SHP77 (cell line): ENCODE measurements at regions not wholly inside any gene's neighbourhood (a gene's known extent, or its start where the extent isn't known, plus 50 kb on each side); places are given as distances from the start of the nearest gene placed in this dataset.

Source experiments
- DNase-seq, 2 experiments: peaks; one replicate each; lab custom pipeline; 2025; lab: John Stamatoyannopoulos, UW

- DNase-seq: no peak
Observed at GRCh38 chr13:21318891-21319532, 140.1 kb downstream of the ZDHHC20 start.

- DNase-seq: no peak
Observed at GRCh38 chr13:21319869-21320641, 139.0 kb downstream of the ZDHHC20 start.

GRCh38 chr13:21320642-21321034 is 138.5 kb downstream of the ZDHHC20 start:
- DNase-seq: no peak

DNA sequence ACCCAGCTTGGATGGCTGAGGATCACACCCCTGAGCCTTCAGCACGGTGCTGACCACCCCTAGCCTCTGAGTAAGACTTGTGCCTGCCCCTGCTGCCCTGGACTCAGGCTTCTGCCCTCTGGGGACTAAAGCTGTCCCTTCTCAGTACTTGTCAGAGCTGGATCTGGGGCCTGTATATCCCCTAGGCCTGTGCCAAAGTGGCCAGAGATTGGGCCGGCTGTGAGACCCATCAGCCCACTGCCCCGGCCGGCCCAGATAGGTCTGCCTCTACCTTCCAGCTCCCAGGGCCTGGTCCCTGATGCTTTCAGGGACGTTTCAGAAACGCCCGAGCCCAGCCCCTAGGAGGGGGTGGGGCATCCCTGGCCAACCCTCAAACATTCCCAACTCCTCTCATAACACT is 137.8 kb downstream of the ZDHHC20 start:
- no peak for DNase-seq

GRCh38 chr13:21322327-21322965 is 136.7 kb downstream of the ZDHHC20 start:
- no peak for DNase-seq
